NCI-H2227 (cell line): ENCODE measurements at regions not wholly inside any gene's neighbourhood (a gene's known extent, or its start where the extent isn't known, plus 50 kb on each side); places are given as distances from the start of the nearest gene placed in this dataset.
"Not testable (repeated sequence)": the region's sequence is repeated elsewhere in the genome, so short reads cannot be mapped to it uniquely, and the experiment has no call there.

Experiments
- DNase-seq: peaks from one replicate; lab custom pipeline; 2025; ENCODE audit not compliant: unreplicated experiment; lab: John Stamatoyannopoulos, UW

GRCh38 chr10:2812631-2813030 lies 254.7 kb upstream of the PFKP start:
- no peak for DNase-seq

- no peak for DNase-seq
These were observed 267.2 kb upstream of the PFKP start for GRCh38 chr10:2800178-2800577.

GRCh38 chr10:2798336-2799022 lies 268.9 kb upstream of the PFKP start:
- DNase-seq: no peak

DNA sequence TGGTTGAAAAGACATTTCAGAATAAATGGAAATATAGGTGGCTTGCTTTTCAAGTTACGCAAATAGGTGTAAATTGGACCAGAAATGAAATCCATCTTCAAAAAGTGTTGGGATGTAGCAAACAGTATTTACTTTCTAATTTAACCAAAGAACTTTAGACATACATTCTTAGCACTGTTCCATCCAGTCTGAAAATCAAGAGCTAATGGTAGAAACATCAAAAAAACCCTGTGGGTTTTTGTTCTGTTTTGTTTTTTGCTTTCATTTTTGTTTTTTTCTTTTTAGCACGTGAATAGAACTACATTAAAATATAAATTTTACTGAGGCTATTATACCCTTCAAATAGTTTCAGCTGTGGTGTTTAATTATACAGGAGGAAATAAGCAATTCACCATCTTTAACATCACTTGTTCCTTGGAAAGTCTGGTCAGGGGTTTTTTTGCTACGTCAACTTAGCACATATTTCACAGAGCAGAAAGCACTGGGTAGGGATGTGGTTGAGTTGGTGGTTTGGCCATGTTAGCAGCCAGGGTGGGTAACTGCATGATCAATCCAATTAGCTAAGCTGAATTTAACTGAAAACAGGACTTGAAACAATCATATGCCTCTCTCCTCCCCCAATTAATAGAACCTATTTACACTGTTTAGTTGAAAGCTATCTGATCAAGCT lies 275.4 kb upstream of the PFKP start:
- no peak for DNase-seq

DNA sequence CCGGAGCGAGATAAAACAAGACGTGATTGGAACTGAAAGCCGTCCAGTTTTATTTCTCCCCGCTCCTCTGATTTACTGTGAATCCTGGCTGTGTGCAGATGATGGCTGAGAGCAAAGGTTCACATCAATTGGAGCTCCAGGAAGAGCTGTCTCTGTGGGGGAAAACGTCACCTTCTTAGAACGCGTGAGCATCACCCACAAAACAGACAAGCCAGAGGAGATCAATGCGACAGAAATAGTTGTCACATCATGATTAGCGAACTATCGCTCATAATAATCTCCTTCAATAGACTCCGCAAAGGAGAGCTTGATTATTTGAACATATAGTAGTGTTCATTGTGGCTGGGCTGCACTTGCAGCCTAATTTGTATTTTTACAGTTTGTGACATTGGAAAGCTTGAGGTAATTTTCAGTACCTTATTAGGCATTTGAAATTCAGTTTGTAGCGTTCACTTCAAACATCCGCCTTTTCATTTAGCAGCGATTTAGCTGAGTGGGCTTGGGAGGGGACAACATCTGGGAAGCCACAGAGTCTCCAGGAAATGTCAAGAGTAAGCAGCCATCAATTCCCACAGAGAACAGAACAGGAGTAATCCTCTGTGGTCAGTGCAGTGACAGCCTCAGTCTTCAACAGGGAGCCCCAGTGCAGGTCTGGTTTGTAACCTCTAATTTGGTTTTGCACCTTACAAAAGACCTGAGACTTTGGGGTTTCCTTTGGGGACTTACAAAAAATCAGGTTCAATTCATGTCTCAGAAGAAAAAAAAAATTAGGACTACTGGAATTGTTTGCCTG lies 276.8 kb upstream of the PFKP start:
- no peak for DNase-seq

- no peak for DNase-seq
These were observed 281.1 kb upstream of the PFKP start for GRCh38 chr10:2786251-2786650.

DNA sequence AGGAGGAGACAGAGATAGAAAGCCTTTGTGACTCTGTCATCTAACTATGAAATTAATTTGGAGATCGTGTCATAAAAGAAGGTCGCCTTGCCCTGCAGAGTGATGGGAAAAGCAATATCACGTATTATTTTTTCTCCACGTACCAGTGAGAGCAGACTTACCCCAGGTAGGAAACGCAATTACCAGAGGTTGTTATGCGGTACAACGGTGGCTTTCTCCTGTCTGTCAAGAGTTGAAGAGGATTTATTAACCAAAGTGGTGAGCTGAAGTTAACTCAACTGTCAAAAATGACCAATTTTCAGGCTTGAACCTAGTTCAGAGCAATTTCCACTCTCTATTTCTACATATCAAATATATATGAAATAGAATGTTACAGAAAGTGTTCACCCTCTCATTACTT lies 282.6 kb upstream of the PFKP start:
- no peak for DNase-seq

DNA sequence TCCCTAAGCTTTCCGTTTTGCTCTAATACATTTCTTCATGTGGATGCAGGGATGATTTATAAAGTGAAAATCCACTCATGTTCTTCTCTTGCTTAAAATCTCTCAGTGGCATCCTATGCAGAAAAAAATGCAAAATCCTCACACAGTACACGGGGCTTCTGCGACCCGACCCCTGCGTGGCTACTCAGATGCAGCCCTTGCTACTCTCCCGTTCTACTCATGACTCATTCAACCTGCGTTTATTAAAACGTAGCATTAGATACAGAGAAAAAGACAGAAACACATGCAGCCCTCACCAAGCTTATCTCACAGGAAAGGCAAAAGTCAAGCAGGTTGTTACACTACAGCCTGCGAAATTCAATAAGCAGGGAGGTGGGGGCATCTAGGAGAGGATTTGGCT lies 284.4 kb upstream of the PFKP start:
- no peak for DNase-seq

DNA sequence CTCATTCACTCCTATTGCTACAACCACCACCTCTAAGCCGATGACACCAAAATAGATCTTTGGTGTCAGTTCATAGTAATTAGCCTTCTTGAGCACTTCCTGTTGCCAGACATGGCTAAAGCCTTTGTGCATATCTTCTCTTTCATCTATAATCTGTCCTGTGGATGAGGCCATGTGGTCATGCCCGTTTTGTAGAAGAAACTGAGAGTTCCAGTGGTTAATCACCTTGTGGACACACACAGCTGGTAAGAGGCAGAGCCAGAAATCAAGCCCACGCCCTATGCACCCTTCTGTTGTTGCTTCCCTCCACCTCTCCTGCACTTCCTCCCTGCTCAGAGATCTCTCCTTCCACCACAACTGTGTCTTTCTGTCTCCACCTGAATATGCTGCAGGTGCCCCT lies 285.1 kb upstream of the PFKP start:
- DNase-seq: no peak

- no peak for DNase-seq
These were observed 289.5 kb upstream of the PFKP start for GRCh38 chr10:2777666-2778355.

DNA sequence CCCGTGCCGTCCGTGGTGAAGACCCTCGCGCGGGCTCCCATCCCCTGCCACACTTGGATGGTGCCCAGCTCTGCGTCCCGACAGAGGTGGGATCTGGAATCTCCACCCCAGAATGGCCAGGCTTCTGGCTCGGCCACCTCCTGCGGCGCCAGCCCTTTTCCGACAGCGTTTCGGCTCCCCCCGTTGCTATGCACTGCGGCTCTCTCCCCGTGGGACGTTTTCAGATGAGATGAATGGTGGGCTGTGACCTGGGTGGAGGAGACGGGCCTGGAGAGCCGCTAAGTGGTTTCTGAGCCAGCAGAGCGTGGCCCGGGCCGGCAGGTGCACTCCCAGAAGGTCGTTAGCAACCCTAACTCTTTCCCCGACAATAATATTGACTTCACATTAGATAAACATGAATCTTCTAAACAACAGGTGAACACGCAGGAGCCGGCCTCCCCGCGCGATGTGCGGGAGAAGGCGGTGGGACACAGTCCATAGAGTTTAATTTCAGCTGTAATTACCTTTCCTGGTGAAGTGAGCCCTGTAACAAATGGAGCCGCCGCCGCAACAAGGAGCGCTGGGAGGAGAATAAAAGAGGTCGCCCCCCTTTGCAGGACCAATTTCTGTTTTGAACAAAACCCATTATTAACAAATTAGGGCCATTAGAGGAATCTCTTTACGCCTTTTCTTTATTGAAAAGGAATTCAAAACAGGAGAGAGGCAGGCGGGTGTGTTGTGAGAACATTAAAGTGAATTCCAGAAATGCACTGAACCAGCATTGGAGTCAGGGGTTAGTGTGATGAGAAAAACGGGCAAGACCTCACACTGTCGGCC lies 294.3 kb upstream of the PFKP start:
- DNase-seq: no peak

DNA sequence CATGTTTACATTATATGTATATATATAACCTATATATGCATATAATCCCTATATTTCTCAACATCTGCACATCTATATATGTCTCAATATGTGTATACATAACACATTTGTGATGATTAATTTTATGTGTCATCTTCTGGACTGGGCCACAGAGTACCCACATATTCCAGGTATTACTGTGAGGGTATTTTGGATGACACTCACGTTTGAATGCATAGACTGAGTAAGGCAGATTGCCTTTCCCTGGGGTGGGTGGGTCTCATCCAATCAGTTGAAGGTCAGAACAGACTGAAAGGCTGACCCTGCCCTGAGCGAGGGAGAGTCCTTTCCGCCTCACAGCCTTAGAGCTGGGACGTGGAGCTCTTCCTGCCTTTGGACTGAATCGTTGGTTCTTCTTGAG lies 295.2 kb upstream of the PFKP start:
- DNase-seq: no peak

- DNase-seq: not testable (repeated sequence)
These were observed 300.1 kb upstream of the PFKP start for GRCh38 chr10:2767293-2767692.

DNA sequence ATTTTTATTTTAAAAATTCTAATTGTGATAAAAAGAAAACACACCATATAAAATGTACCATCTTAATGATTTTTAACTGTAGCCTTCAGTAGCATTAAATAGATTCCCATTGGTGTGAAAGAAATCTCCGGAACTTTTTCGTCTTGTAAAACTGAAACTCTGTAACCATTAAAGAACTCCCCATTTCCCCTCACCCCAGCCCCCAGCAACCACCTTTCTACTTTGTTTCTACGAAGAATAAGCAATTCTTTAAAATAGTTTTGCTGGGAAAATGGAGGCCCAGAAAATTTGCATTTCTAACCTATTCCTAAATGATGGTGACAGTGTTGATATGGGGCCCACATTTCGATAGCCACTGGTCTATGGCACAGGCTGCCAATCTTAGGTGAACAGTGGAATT lies 305.4 kb upstream of the PFKP start:
- no peak for DNase-seq

- DNase-seq: no peak
These were observed 306.0 kb upstream of the PFKP start for GRCh38 chr10:2761311-2761710.

DNA sequence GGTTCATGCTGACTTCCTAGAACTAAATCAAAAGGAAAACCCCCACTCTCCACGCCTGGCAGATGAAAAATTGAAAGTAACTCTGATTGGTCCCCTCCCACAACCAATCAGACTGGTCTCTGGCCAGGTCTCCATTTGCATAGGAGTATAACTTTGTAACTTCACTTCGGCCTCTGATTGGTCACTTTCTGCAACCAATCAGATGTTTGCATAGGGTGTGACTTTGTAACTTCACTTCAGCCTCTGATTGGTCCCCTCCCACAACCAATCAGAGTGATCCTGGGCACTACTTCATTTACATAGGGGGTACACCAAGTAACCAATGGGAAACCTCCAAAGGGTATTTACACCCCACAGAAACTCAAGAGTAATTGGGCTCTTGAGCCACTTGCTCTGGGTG lies 306.6 kb upstream of the PFKP start:
- DNase-seq: no peak

DNA sequence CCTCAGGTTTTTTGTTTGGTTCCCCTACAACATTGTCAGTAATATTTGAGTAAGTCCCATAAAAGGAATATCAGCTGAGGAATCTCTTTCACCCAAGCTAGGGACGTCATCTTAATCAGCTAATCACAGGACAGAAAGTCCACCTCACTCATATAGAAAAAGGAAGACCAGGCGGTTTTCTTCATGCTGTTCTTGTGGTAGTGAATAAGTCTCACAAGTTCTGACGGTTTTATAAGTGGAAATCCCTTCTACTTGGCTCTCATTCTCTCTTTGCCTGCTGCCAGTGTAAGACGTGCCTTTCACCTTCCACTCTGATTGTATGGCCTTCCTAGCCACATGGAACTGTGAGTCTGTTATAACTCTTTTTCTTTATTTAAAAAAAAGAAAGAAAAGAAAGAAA lies 308.1 kb upstream of the PFKP start:
- no peak for DNase-seq

GRCh38 chr10:2754943-2755342 lies 312.4 kb upstream of the PFKP start:
- no peak for DNase-seq

- DNase-seq: no peak
These were observed 319.1 kb upstream of the PFKP start for GRCh38 chr10:2748287-2748686.

GRCh38 chr10:2746638-2747037 lies 320.7 kb upstream of the PFKP start:
- no peak for DNase-seq

DNA sequence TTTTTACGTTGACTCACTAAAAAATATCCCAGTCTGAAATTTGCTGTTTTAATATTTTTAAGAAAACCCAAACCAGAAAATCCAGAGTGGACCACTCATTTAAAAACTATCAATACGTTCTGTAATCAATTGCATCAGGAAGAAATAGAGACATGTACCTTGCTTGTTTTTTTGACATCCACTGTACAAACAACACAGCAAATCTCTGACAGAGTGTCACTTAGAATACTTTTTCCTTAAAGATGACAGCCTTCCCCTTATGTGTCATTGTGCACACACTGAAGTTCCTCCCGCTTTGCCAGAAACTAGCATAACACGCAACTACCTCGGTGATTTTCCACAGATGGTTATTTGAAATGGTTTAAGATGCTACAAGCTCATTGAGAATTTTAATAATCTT lies 321.7 kb upstream of the PFKP start:
- DNase-seq: no peak
